HG03521 (cell line): ENCODE measurements at regions not wholly inside any gene's neighbourhood (a gene's known extent, or its start where the extent isn't known, plus 50 kb on each side); places are given as distances from the start of the nearest gene placed in this dataset.
"Not testable (repeated sequence)": the region's sequence is repeated elsewhere in the genome, so short reads cannot be mapped to it uniquely, and the experiment has no call there.

Experiments
- ATAC-seq: cut with Tn5 transposase; IDR thresholded peaks from one replicate; pipeline ENCODE4 v1.9.1; 2021; ENCODE audit warnings: mild to moderate bottlenecking, moderate library complexity; ENCODE audit not compliant: unreplicated experiment

GRCh38 chrX:109874548-109874947 is 128.4 kb upstream of the TMEM164 start:
- ATAC-seq, result no peak

GRCh38 chrX:109875831-109876230 is 127.1 kb upstream of the TMEM164 start:
- ATAC-seq, result no peak

- ATAC-seq, result no peak
Measured at GRCh38 chrX:109878236-109878635, 124.7 kb upstream of the TMEM164 start.

GRCh38 chrX:109879991-109880390 is 122.9 kb upstream of the TMEM164 start:
- ATAC-seq, result no peak

GRCh38 chrX:109880629-109881028 is 122.3 kb upstream of the TMEM164 start:
- ATAC-seq, result peak; percentile 91

GRCh38 chrX:109886122-109886761 is 116.7 kb upstream of the TMEM164 start:
- no peak for ATAC-seq

GRCh38 chrX:109889289-109890006 is 113.5 kb upstream of the TMEM164 start:
- no peak for ATAC-seq

- no peak for ATAC-seq
Measured at GRCh38 chrX:109890300-109890699, 112.6 kb upstream of the TMEM164 start.

GRCh38 chrX:109890910-109891502 is 111.9 kb upstream of the TMEM164 start:
- peak; percentile 71 for ATAC-seq

GRCh38 chrX:109896024-109896423 is 106.9 kb upstream of the TMEM164 start:
- ATAC-seq, result not testable (repeated sequence)

GRCh38 chrX:109902665-109903064 is 100.2 kb upstream of the TMEM164 start:
- no peak for ATAC-seq

GRCh38 chrX:109911046-109911445 is 91.9 kb upstream of the TMEM164 start:
- no peak for ATAC-seq

- not testable (repeated sequence) for ATAC-seq
Measured at GRCh38 chrX:109912993-109913392, 89.9 kb upstream of the TMEM164 start.

- no peak for ATAC-seq
Measured at GRCh38 chrX:109914114-109914849, 88.6 kb upstream of the TMEM164 start.

GRCh38 chrX:109918753-109919152 is 84.2 kb upstream of the TMEM164 start:
- ATAC-seq, result no peak

GRCh38 chrX:109920325-109920724 is 82.6 kb upstream of the TMEM164 start:
- ATAC-seq, result no peak

- ATAC-seq, result no peak
Measured at GRCh38 chrX:109920868-109921267, 82.0 kb upstream of the TMEM164 start.

- no peak for ATAC-seq
Measured at GRCh38 chrX:109922190-109922589, 80.7 kb upstream of the TMEM164 start.

- ATAC-seq, result peak; percentile 72
Measured at GRCh38 chrX:109925003-109925402, 77.9 kb upstream of the TMEM164 start.

- ATAC-seq, result no peak
Measured at GRCh38 chrX:109925656-109926055, 77.3 kb upstream of the TMEM164 start.

- no peak for ATAC-seq
Measured at GRCh38 chrX:109926118-109926517, 76.8 kb upstream of the TMEM164 start.
